Fibroblast of mammary gland (primary cell): ENCODE measurements at regions not wholly inside any gene's neighbourhood (a gene's known extent, or its start where the extent isn't known, plus 50 kb on each side); places are given as distances from the start of the nearest gene placed in this dataset.
"Not testable (repeated sequence)": the region's sequence is repeated elsewhere in the genome, so short reads cannot be mapped to it uniquely, and the experiment has no call there.

Experiments
- DNase-seq: peaks from one replicate; pipeline ENCODE4 v3.0.0-alpha.2; 2010; ENCODE audit warnings: low read depth
- H3K4me3 ChIP-seq: 2 replicates; pipeline ENCODE4 v1.5.1; 2011; ENCODE audit warnings: low read depth, mild to moderate bottlenecking, low read length, moderate library complexity; ENCODE audit not compliant: control insufficient read depth
- CTCF ChIP-seq: conservative IDR thresholded peaks from 2 replicates; pipeline ENCODE4 v1.5.1; 2011; ENCODE audit warnings: low read depth, low read length, inconsistent platforms; ENCODE audit not compliant: control insufficient read depth, insufficient read depth

GRCh38 chr1:79517470-79518224 lies 511.1 kb upstream of the ADGRL4 start:
- H3K4me3 ChIP-seq = no peak overlapping the region
- TF ChIP-seq CTCF = no peak
- no peak for DNase-seq

- TF ChIP-seq CTCF = no peak
- H3K4me3 ChIP-seq = no peak overlapping the region
- no peak for DNase-seq
Measured at GRCh38 chr1:79507770-79508169, 501.2 kb upstream of the ADGRL4 start.

- H3K4me3 ChIP-seq = no peak overlapping the region
- TF ChIP-seq CTCF = no peak
- peak; percentile 43 for DNase-seq
Measured at GRCh38 chr1:79501153-79501552, 494.6 kb upstream of the ADGRL4 start.

- H3K4me3 ChIP-seq = no peak overlapping the region
- TF ChIP-seq CTCF = no peak
- DNase-seq = no peak
Measured at GRCh38 chr1:79499541-79499940, 493.0 kb upstream of the ADGRL4 start.

- peak; percentile 99 for TF ChIP-seq CTCF
- no peak overlapping the region for H3K4me3 ChIP-seq
- peak; percentile 54 for DNase-seq
Measured at GRCh38 chr1:79497193-79497773, 490.8 kb upstream of the ADGRL4 start.

GRCh38 chr1:79496129-79496528 lies 489.6 kb upstream of the ADGRL4 start:
- TF ChIP-seq CTCF = no peak
- DNase-seq = no peak

GRCh38 chr1:79493702-79494101 lies 487.2 kb upstream of the ADGRL4 start:
- H3K4me3 ChIP-seq, DNase-seq: not testable (repeated sequence)

More at GRCh38 chr1:79496129-79496528, 489.6 kb upstream of the ADGRL4 start:
- no peak overlapping the region for H3K4me3 ChIP-seq

- not testable (repeated sequence) for H3K4me3 ChIP-seq, DNase-seq
Measured at GRCh38 chr1:79488572-79489121, 482.1 kb upstream of the ADGRL4 start.
